AG04450 (cell line): ENCODE measurements at regions not wholly inside any gene's neighbourhood (a gene's known extent, or its start where the extent isn't known, plus 50 kb on each side); places are given as distances from the start of the nearest gene placed in this dataset.

ENCODE experiments used
- CTCF ChIA-PET: fragments of 300-600, 350-600 bp; formaldehyde crosslinking; extraction: SDS; loops from one replicate; lab custom pipeline; 2022; ENCODE audit warnings: antibody characterized with exemption, inconsistent platforms; lab: Charles Lee
- POLR2A ChIA-PET: fragments of 350-600 bp; formaldehyde crosslinking; extraction: SDS; loops from one replicate; lab custom pipeline; 2021; ENCODE audit warnings: antibody characterized with exemption, inconsistent platforms; lab: Yijun Ruan, JAX
- DNase-seq: peaks from one replicate; pipeline ENCODE4 v3.0.0-alpha.2; 2011; ENCODE audit warnings: low read depth, low spot score
- H3K27ac ChIP-seq: one replicate; pipeline ENCODE4 v1.5.1; 2012; ENCODE audit warnings: low read depth, low read length, control low read depth
- H3K27me3 ChIP-seq: one replicate; pipeline ENCODE4 v1.6.0; 2012; ENCODE audit warnings: low read length; ENCODE audit not compliant: control insufficient read depth, insufficient read depth
- H3K4me3 ChIP-seq: 2 replicates; pipeline ENCODE4 v1.5.1; 2011; ENCODE audit warnings: mild to moderate bottlenecking, low read depth, low read length, control low read depth
- H3K9me3 ChIP-seq: 2 replicates; pipeline ENCODE4 v1.5.1; 2012; ENCODE audit warnings: low read length; ENCODE audit not compliant: control insufficient read depth, insufficient read depth
- CTCF ChIP-seq: IDR thresholded peaks from 2 replicates; pipeline ENCODE4 v1.5.1; 2011; ENCODE audit warnings: low read depth, low read length, control low read depth, inconsistent platforms

DNA sequence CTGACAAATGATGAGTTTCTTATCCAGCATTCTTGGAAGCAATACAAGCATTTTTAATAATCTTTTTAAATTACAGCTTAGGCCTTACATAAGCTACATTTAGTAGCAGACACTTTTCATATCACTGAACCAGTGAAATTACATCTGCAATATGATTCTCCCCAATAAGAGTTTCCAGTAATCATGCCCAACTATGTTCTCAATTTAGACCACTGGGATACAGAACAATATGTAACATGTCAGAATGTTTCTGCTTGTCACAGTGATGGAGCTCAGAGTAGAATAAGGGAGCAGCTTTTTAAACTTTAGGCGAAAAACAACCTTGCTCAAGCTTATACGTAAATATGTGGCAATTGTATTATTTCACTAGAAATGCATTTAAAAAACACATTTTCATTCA lies 1132.2 kb downstream of the FAT4 start:
- H3K27ac ChIP-seq, result no peak overlapping the region
- H3K27me3 ChIP-seq, result no peaks in the 10 kb centered on the region
- no peak for TF ChIP-seq CTCF
- DNase-seq, result no peak
- H3K9me3 ChIP-seq, result no peaks in the 10 kb centered on the region
- CTCF ChIA-PET, result interaction anchor here (0.7 kb wide), 1 partner anchor 660 kb away, joined by 9 read pairs; no protein-coding TSS in a partner anchor
- POLR2A ChIA-PET, result no interaction called here
- no peak overlapping the region for H3K4me3 ChIP-seq

- Histone ChIP-seq H3K9me3 (no peaks in the 10 kb centered on the region), H3K27ac (no peak overlapping the region), H3K27me3 (no peaks in the 10 kb centered on the region), H3K4me3 (no peak overlapping the region)
- TF ChIP-seq CTCF, result no peak
- CTCF ChIA-PET, result no interaction called here
- POLR2A ChIA-PET, result no interaction called here
- DNase-seq, result no peak
Measured at GRCh38 chr4:126448086-126448845, 1133.5 kb downstream of the FAT4 start.

DNA sequence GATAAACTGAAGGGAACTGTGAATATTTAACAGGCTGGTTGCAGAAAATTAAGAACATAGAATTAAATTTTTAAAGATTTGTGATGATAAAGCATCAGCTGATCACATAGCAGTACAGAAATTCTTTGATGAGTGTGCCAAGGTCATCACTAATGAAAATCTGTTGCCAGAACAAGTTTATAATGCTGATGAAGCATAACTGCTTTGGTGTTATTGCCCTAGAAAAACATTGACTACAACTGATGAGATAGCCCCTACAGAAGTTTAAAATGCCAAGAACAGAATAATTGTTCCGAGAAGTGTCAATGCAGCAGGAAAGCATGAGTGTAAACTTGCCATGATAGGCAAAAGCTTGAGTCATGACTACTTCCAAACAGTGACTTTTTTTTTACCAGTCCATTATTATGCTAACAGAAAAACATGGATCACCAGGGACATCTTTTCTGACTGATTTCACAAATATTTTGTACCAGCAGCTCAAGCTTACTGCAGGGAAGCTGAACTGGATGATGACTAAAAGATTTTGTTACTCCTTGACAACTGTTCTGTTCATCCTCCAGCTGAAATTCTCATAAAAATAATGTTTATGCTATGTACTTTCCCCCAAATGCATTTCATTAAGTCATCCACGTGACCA lies 1136.6 kb downstream of the FAT4 start:
- Histone ChIP-seq H3K4me3 (no peak overlapping the region), H3K9me3 (no peaks in the 10 kb centered on the region), H3K27ac (no peak overlapping the region), H3K27me3 (no peaks in the 10 kb centered on the region)
- no peak for TF ChIP-seq CTCF
- ChIA-PET CTCF (interaction anchor here (0.8 kb wide), 1 partner anchor 226 kb away, joined by 3 read pairs; no protein-coding TSS in a partner anchor), POLR2A (no interaction called here)
- peak; percentile 20 for DNase-seq

- ChIA-PET POLR2A (no interaction called here), CTCF (no interaction called here)
- H3K9me3 ChIP-seq, result no peaks in the 10 kb centered on the region
- no peak overlapping the region for H3K4me3 ChIP-seq
- no peak overlapping the region for H3K27ac ChIP-seq
- DNase-seq, result no peak
- no peaks in the 10 kb centered on the region for H3K27me3 ChIP-seq
- no peak for TF ChIP-seq CTCF
Measured at GRCh38 chr4:126455865-126456264, 1141.1 kb downstream of the FAT4 start.

DNA sequence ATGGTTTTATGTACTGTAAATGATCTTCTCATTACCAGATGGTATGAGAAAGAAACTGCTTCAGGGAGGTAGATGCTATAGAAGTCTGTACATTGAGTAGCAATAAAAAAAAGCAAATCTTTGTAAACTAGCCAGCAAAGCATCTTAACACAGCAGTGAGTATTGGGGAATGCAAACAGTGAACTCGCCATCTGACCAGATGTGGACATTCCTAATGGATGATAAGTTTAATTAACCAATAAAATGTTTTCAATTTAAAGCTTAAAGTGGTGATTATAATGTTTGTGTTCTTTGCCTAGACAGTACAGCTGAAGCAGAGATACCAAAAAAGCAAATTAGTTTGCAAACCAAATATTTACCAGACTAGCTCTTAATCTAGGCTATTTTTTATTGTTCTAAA lies 1144.2 kb downstream of the FAT4 start:
- POLR2A ChIA-PET, result no interaction called here
- CTCF ChIA-PET, result no interaction called here
- TF ChIP-seq CTCF, result no peak
- peak; percentile 43 for DNase-seq
- Histone ChIP-seq H3K27ac (no peak overlapping the region), H3K27me3 (no peaks in the 10 kb centered on the region), H3K4me3 (no peak overlapping the region), H3K9me3 (no peaks in the 10 kb centered on the region)
